ENCODE measurements at regions not wholly inside any gene's neighbourhood (a gene's known extent, or its start where the extent isn't known, plus 50 kb on each side); places are given as distances from the start of the nearest gene placed in this dataset.
"Not testable (repeated sequence)": the region's sequence is repeated elsewhere in the genome, so short reads cannot be mapped to it uniquely, and the experiment has no call there.

GRCh38 chr2:111544006-111544405 lies 340.0 kb downstream of the ANAPC1 start:
- CTCF ChIA-PET, H3K27ac Mint-ChIP-seq, POLR2A ChIA-PET: not testable (repeated sequence)

GRCh38 chr2:111545723-111546431 lies 338.1 kb downstream of the ANAPC1 start:
- intact Hi-C loops (cut with DNase I, micrococcal nuclease); H3K4me1 Mint-ChIP-seq (ENCODE audit: low read depth); H3K4me3 ChIP-seq (ENCODE audit: low read length); POLR2A ChIA-PET; H3K27me3 ChIP-seq (ENCODE audit: control insufficient read depth in 1 of 2, insufficient read depth in 2 of 2, low read length in 2 of 2); H3K27me3 Mint-ChIP-seq; H3K36me3 Mint-ChIP-seq (ENCODE audit: low read depth); ATAC-seq (ENCODE audit: poor library complexity); H3K27ac ChIP-seq (ENCODE audit: low read depth in 1 of 2, low read length in 2 of 2); H3K9me3 Mint-ChIP-seq; H3K27ac Mint-ChIP-seq; H3K36me3 ChIP-seq (ENCODE audit: insufficient read depth, low read length); H3K4me3 Mint-ChIP-seq; DNase-seq; H3K4me1 ChIP-seq (ENCODE audit: insufficient read depth, low read length); H3K9me3 ChIP-seq (ENCODE audit: control insufficient read depth in 1 of 2, insufficient read depth in 1 of 2, low read length in 2 of 2); CTCF ChIA-PET: not testable (repeated sequence)

More at GRCh38 chr2:111544006-111544405, 340.0 kb downstream of the ANAPC1 start:
- H3K9me3 ChIP-seq (ENCODE audit: control insufficient read depth in 1 of 2, insufficient read depth in 1 of 2, low read length in 2 of 2); DNase-seq; H3K4me3 Mint-ChIP-seq; H3K27ac ChIP-seq (ENCODE audit: low read depth in 1 of 2, low read length in 2 of 2); ATAC-seq (ENCODE audit: poor library complexity); H3K36me3 ChIP-seq (ENCODE audit: insufficient read depth, low read length); H3K4me3 ChIP-seq (ENCODE audit: low read length); H3K4me1 ChIP-seq (ENCODE audit: insufficient read depth, low read length); H3K36me3 Mint-ChIP-seq (ENCODE audit: low read depth); H3K9me3 Mint-ChIP-seq; H3K27me3 Mint-ChIP-seq; intact Hi-C loops (cut with DNase I, micrococcal nuclease); H3K4me1 Mint-ChIP-seq (ENCODE audit: low read depth); H3K27me3 ChIP-seq (ENCODE audit: control insufficient read depth in 1 of 2, insufficient read depth in 2 of 2, low read length in 2 of 2): not testable (repeated sequence)

- DNase-seq; H3K9me3 ChIP-seq (ENCODE audit: control insufficient read depth in 1 of 2, insufficient read depth in 1 of 2, low read length in 2 of 2); intact Hi-C loops (cut with DNase I, micrococcal nuclease); POLR2A ChIA-PET; H3K4me1 ChIP-seq (ENCODE audit: insufficient read depth, low read length); H3K36me3 ChIP-seq (ENCODE audit: insufficient read depth, low read length); H3K36me3 Mint-ChIP-seq (ENCODE audit: low read depth); H3K27ac ChIP-seq (ENCODE audit: low read depth in 1 of 2, low read length in 2 of 2); H3K27ac Mint-ChIP-seq; H3K4me1 Mint-ChIP-seq (ENCODE audit: low read depth); H3K27me3 Mint-ChIP-seq; ATAC-seq (ENCODE audit: poor library complexity); H3K9me3 Mint-ChIP-seq; H3K27me3 ChIP-seq (ENCODE audit: control insufficient read depth in 1 of 2, insufficient read depth in 2 of 2, low read length in 2 of 2); H3K4me3 ChIP-seq (ENCODE audit: low read length); H3K4me3 Mint-ChIP-seq; CTCF ChIA-PET: not testable (repeated sequence)
Observed at GRCh38 chr2:111546578-111546977, 337.4 kb downstream of the ANAPC1 start.

GRCh38 chr2:111549174-111549573 lies 334.8 kb downstream of the ANAPC1 start:
- H3K36me3 Mint-ChIP-seq (ENCODE audit: low read depth); CTCF ChIA-PET; H3K36me3 ChIP-seq (ENCODE audit: insufficient read depth, low read length); intact Hi-C loops (cut with DNase I, micrococcal nuclease); H3K4me1 ChIP-seq (ENCODE audit: insufficient read depth, low read length); H3K27me3 Mint-ChIP-seq; H3K4me3 ChIP-seq (ENCODE audit: low read length); DNase-seq; H3K27me3 ChIP-seq (ENCODE audit: control insufficient read depth in 1 of 2, insufficient read depth in 2 of 2, low read length in 2 of 2); H3K9me3 ChIP-seq (ENCODE audit: control insufficient read depth in 1 of 2, insufficient read depth in 1 of 2, low read length in 2 of 2); H3K4me1 Mint-ChIP-seq (ENCODE audit: low read depth); ATAC-seq (ENCODE audit: poor library complexity); POLR2A ChIA-PET; H3K27ac Mint-ChIP-seq; H3K4me3 Mint-ChIP-seq; H3K27ac ChIP-seq (ENCODE audit: low read depth in 1 of 2, low read length in 2 of 2); H3K9me3 Mint-ChIP-seq: not testable (repeated sequence)

- H3K4me1 ChIP-seq (ENCODE audit: insufficient read depth, low read length); H3K4me3 ChIP-seq (ENCODE audit: low read length); intact Hi-C loops (cut with DNase I, micrococcal nuclease); DNase-seq; ATAC-seq (ENCODE audit: poor library complexity); H3K36me3 Mint-ChIP-seq (ENCODE audit: low read depth); H3K27ac ChIP-seq (ENCODE audit: low read depth in 1 of 2, low read length in 2 of 2); H3K9me3 ChIP-seq (ENCODE audit: control insufficient read depth in 1 of 2, insufficient read depth in 1 of 2, low read length in 2 of 2); H3K9me3 Mint-ChIP-seq; POLR2A ChIA-PET; H3K4me1 Mint-ChIP-seq (ENCODE audit: low read depth); H3K36me3 ChIP-seq (ENCODE audit: insufficient read depth, low read length); H3K27me3 ChIP-seq (ENCODE audit: control insufficient read depth in 1 of 2, insufficient read depth in 2 of 2, low read length in 2 of 2); H3K27ac Mint-ChIP-seq; CTCF ChIA-PET; H3K27me3 Mint-ChIP-seq; H3K4me3 Mint-ChIP-seq: not testable (repeated sequence)
Observed at GRCh38 chr2:111551428-111551827, 332.6 kb downstream of the ANAPC1 start.

- intact Hi-C loops (cut with DNase I, micrococcal nuclease); CTCF ChIA-PET; H3K4me1 Mint-ChIP-seq (ENCODE audit: low read depth); H3K27me3 Mint-ChIP-seq; H3K36me3 Mint-ChIP-seq (ENCODE audit: low read depth); ATAC-seq (ENCODE audit: poor library complexity); DNase-seq; H3K36me3 ChIP-seq (ENCODE audit: insufficient read depth, low read length); H3K27me3 ChIP-seq (ENCODE audit: control insufficient read depth in 1 of 2, insufficient read depth in 2 of 2, low read length in 2 of 2); H3K27ac ChIP-seq (ENCODE audit: low read depth in 1 of 2, low read length in 2 of 2); POLR2A ChIA-PET; H3K4me3 Mint-ChIP-seq; H3K9me3 Mint-ChIP-seq; H3K4me3 ChIP-seq (ENCODE audit: low read length); H3K9me3 ChIP-seq (ENCODE audit: control insufficient read depth in 1 of 2, insufficient read depth in 1 of 2, low read length in 2 of 2); H3K27ac Mint-ChIP-seq; H3K4me1 ChIP-seq (ENCODE audit: insufficient read depth, low read length): not testable (repeated sequence)
Observed at GRCh38 chr2:111552625-111553024, 331.4 kb downstream of the ANAPC1 start.

GRCh38 chr2:111559301-111559700 lies 324.7 kb downstream of the ANAPC1 start:
- POLR2A ChIA-PET; H3K9me3 Mint-ChIP-seq; H3K36me3 ChIP-seq (ENCODE audit: insufficient read depth, low read length); H3K27me3 Mint-ChIP-seq; H3K36me3 Mint-ChIP-seq (ENCODE audit: low read depth); CTCF ChIA-PET; H3K4me1 Mint-ChIP-seq (ENCODE audit: low read depth); intact Hi-C loops (cut with DNase I, micrococcal nuclease); H3K4me3 ChIP-seq (ENCODE audit: low read length); H3K9me3 ChIP-seq (ENCODE audit: control insufficient read depth in 1 of 2, insufficient read depth in 1 of 2, low read length in 2 of 2); DNase-seq; H3K27ac ChIP-seq (ENCODE audit: low read depth in 1 of 2, low read length in 2 of 2); H3K4me3 Mint-ChIP-seq; H3K27ac Mint-ChIP-seq; ATAC-seq (ENCODE audit: poor library complexity); H3K4me1 ChIP-seq (ENCODE audit: insufficient read depth, low read length); H3K27me3 ChIP-seq (ENCODE audit: control insufficient read depth in 1 of 2, insufficient read depth in 2 of 2, low read length in 2 of 2): not testable (repeated sequence)
